ENCODE measurements at regions not wholly inside any gene's neighbourhood (a gene's known extent, or its start where the extent isn't known, plus 50 kb on each side); places are given as distances from the start of the nearest gene placed in this dataset.
"Not testable (repeated sequence)": the region's sequence is repeated elsewhere in the genome, so short reads cannot be mapped to it uniquely, and the experiment has no call there.

DNA sequence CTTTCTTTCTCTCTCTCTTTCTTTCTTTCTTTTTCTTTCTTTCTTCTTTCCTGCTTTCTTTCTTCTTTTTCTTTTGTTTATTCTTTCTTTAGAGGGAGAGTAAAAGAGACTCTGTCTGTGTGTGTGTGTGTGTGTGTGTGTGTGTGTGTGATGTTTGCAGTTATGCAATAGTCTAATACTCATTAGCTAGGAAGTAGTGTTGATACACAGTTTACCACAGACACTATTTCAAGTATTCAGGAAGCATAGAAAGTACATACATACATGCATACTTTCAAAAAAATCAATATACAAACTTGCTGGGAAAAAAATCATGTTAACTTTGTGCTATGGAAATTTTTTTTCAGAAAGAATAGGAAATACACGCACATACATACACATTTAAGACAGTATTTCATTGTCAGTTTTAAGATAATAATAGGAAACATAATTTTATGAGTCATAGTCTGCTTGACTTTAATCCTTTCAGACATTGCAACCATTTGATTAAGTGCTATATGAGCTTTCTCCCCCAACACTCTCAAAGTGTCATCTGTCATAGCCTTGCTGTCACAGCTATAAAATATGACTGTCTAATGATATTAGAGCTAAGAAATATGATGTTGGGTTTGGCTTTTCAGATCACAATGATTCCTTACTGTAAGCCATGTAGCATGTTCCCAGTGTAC lies 74.9 kb upstream of the EPHA3 start:
- POLR2A ChIA-PET = no interaction called here
- CTCF ChIA-PET = no interaction called here
- TF ChIP-seq HDGF (IDR thresholded peaks at IDR 0.05; ENCODE audit: borderline replicate concordance) (no peak), ARNT (IDR thresholded peaks at IDR 0.05) (no peak), ZNF384 (IDR thresholded peaks at IDR 0.05) (no peak), NFRKB (IDR thresholded peaks at IDR 0.05) (no peak), TARDBP (IDR thresholded peaks at IDR 0.05) (no peak), SUZ12 (IDR thresholded peaks at IDR 0.05) (no peak)
- TF ChIP-seq, protein P1, sequence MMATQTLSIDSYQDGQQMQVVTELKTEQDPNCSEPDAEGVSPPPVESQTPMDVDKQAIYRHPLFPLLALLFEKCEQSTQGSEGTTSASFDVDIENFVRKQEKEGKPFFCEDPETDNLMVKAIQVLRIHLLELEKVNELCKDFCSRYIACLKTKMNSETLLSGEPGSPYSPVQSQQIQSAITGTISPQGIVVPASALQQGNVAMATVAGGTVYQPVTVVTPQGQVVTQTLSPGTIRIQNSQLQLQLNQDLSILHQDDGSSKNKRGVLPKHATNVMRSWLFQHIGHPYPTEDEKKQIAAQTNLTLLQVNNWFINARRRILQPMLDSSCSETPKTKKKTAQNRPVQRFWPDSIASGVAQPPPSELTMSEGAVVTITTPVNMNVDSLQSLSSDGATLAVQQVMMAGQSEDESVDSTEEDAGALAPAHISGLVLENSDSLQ (IDR thresholded peaks at IDR 0.05) = peak; percentile 57; the same call in 1 of the 2 replicates
- no peak for DNase-seq (ENCODE audit: extremely low spot score)

DNA sequence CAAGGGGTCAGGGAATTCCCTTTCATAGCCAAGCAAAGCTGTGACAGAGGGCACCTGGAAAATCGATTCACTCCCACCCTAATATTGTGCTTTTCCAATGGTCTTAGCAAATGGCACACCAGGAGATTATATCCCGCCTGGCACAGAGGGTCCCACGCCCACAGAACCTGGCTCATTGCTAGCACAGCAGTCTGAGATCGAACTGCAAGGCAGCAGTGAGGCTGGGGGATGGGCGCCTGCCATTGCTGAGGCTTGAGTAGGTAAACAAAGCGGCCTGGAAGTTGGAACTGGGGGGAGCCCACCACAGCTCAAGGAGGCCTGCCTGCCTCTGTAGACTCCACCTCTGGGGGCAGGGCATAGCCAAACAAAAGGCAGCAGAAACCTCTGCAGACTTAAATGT lies 72.7 kb upstream of the EPHA3 start:
- CTCF ChIA-PET = not testable (repeated sequence)

DNA sequence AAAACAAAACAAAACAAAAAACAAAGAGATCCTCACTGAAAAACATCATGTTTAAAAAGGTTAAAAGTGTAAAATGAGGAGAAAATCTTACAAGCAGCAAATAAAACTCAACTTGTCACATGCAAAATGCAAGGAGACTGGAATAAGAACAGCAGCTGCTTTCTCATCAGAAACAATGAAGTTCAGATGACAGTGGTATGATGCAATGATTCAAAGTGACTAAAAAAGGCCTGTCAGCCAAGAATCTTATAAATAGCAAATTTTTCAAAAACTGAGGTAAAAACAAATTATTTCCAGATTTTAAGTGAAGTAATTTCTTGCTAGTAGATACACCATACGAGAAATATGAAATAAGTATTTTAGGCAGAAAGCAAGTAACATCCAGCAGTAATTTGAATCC lies 68.6 kb upstream of the EPHA3 start:
- DNase-seq (ENCODE audit: extremely low spot score) = no peak
- ChIA-PET POLR2A (no interaction called here), CTCF (no interaction called here)
- TF ChIP-seq SUZ12 (IDR thresholded peaks at IDR 0.05) (no peak), NFRKB (IDR thresholded peaks at IDR 0.05) (no peak), HDGF (IDR thresholded peaks at IDR 0.05; ENCODE audit: borderline replicate concordance) (no peak), BHLHE40 (IDR thresholded peaks at IDR 0.05; ENCODE audit: borderline replicate concordance) (no peak), FOXA1 (IDR thresholded peaks at IDR 0.05) (no peak), ZNF384 (IDR thresholded peaks at IDR 0.05) (no peak), FOXM1 (IDR thresholded peaks at IDR 0.05; ENCODE audit: borderline replicate concordance) (no peak)

More for the DNA sequence above, 72.7 kb upstream of the EPHA3 start:
- DNase-seq (ENCODE audit: extremely low spot score); POLR2A ChIA-PET: not testable (repeated sequence)

DNA sequence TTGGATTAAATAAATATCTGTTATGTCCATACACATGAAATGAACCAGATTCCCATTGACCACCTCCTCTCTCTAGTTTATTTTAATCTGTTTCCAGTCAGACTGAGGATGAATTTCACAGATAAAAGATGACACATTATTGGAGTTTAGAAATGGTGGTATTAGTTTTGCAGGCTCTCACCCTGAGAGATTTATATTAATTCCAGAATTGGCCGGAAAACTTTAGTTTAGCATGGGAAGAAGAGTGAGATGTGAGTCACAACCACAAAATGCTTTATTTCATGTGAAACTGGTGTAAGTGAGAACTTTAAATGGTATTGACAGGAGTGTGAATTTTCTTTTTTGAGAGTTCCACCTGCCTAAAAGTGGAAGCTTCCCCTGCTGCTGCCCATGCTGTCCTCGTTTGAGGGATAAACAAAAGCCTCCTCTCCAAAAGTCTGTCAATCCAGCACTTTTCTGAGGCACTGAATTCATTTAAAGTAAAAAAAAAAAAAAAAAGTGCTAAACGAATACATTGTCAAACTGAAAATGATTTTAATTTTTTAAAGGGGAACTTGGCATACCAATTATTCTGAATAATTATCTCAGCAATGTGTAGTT lies 65.1 kb upstream of the EPHA3 start:
- TF ChIP-seq FOXA1 (IDR thresholded peaks at IDR 0.05) (no peak), L3MBTL2 (conservative IDR thresholded peaks at IDR 0.05) (no peak), ARNT (IDR thresholded peaks at IDR 0.05) (no peak), LEF1 (IDR thresholded peaks at IDR 0.05; ENCODE audit: borderline replicate concordance) (no peak), SUZ12 (IDR thresholded peaks at IDR 0.05) (no peak), SP1 (IDR thresholded peaks at IDR 0.05) (no peak), TARDBP (IDR thresholded peaks at IDR 0.05) (no peak), FOXM1 (IDR thresholded peaks at IDR 0.05; ENCODE audit: borderline replicate concordance) (no peak), ZNF384 (IDR thresholded peaks at IDR 0.05) (no peak), HDGF (IDR thresholded peaks at IDR 0.05; ENCODE audit: borderline replicate concordance) (no peak), FOXK2 (IDR thresholded peaks at IDR 0.05) (no peak), ELF4 (IDR thresholded peaks at IDR 0.05) (no peak), BHLHE40 (IDR thresholded peaks at IDR 0.05; ENCODE audit: borderline replicate concordance) (no peak), NFRKB (IDR thresholded peaks at IDR 0.05) (no peak), CTBP1 (IDR thresholded peaks at IDR 0.05; ENCODE audit: borderline replicate concordance) (no peak)
- TF ChIP-seq, protein P1 (IDR thresholded peaks at IDR 0.05) = no peak
- POLR2A ChIA-PET = no interaction called here
- no peak for DNase-seq (ENCODE audit: extremely low spot score)
- CTCF ChIA-PET = interaction anchor here (0.6 kb wide), 1 partner anchor 15 kb away, joined by 3 read pairs; no protein-coding TSS in a partner anchor

DNA sequence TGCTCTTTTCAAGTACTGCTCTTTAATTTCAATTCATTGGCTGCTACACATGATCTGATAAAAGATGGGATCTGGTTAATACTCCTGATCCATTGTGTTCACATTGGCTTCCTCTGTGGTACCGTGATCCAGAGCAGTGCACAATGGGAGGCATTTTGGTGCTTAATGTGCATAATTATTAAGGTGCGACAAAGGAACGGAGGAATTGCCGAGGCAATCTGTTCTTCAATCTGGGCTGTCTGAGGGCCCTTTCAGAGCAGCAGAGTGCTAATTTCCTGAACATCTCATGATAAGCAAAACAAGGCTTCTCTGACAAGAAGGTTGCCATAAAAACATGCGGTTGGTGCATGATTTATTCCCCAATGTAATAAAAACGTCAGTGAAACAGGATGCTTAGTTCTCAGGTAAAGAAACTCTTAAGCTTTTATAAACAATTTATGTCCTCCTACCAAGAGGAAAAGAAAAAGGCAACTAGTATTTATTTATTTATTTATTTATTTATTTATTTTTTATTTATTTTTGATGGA lies 64.0 kb upstream of the EPHA3 start:
- POLR2A ChIA-PET = no interaction called here
- no peak for TF ChIP-seq ZNF384 (IDR thresholded peaks at IDR 0.05)
- TF ChIP-seq, protein P1 (IDR thresholded peaks at IDR 0.05) = peak; percentile 86
- no peak for DNase-seq (ENCODE audit: extremely low spot score)
- CTCF ChIA-PET = no interaction called here

DNA sequence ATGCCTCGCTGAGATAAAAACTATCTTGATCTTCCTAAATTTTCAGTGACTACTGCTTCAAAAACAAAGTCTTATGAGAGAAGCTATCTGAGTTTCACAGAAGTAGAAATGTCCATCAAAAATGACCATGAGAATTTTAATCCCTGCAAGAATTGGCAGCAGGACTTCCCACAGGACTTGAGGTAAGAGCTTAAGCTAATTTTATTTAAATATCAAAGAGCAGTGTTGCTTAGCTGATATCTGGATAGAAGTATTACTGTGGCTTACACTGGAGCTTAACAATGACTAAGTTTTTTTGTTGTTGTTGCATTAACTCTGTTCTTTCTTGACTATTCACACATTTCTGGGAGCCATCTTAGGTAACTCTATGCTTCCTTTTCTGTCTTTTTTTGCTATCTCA lies 60.8 kb upstream of the EPHA3 start:
- CTCF ChIA-PET = interaction anchor here (1.5 kb wide), 1 partner anchor 827 kb away, joined by 5 read pairs; no protein-coding TSS in a partner anchor
- DNase-seq (ENCODE audit: extremely low spot score) = no peak
- no peak for TF ChIP-seq ELF4 (IDR thresholded peaks at IDR 0.05)
- TF ChIP-seq FOXM1 (IDR thresholded peaks at IDR 0.05; ENCODE audit: borderline replicate concordance) = no peak
- TF ChIP-seq HDGF (IDR thresholded peaks at IDR 0.05; ENCODE audit: borderline replicate concordance) = no peak
- TF ChIP-seq ARNT (IDR thresholded peaks at IDR 0.05) = no peak
- no peak for TF ChIP-seq L3MBTL2 (conservative IDR thresholded peaks at IDR 0.05)
- no peak for TF ChIP-seq ZNF384 (IDR thresholded peaks at IDR 0.05)
- POLR2A ChIA-PET = no interaction called here

DNA sequence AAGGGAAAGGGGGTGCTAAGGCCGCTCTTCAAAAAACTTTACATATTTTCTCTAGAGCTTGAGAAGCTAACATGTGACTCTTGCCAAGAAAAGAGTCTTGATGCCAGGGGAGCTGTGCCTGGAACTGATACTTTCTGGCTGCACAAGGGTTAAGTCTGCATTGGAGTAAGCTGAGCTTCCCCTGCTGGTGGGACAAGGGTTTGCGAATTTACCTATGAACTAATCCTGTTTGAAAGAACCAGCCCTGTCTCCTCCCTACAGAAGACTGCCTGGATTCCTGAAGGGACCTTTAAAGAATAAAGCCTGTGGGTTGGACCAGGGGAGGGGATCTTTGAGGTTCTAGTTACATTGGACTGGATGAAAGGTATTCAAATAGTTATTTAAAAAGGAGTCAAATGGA lies 58.3 kb upstream of the EPHA3 start:
- CTCF ChIA-PET = no interaction called here
- peak; percentile 25 for DNase-seq (ENCODE audit: extremely low spot score)
- TF ChIP-seq SUZ12 (IDR thresholded peaks at IDR 0.05) = no peak
- POLR2A ChIA-PET = no interaction called here

Measured in HEK293T (cell line).